ENCODE measurements at regions not wholly inside any gene's neighbourhood (a gene's known extent, or its start where the extent isn't known, plus 50 kb on each side); places are given as distances from the start of the nearest gene placed in this dataset.
A peak's percentile ranks its signal among the peaks of the same experiment; 100 is the strongest.

GRCh38 chr2:7593360-7593759 is 676.1 kb downstream of the RNF144A start:
- TF ChIP-seq CTCF (IDR thresholded peaks at IDR 0.05; ENCODE audit: partially characterized antibody, unreplicated experiment), result no peak
- H3K4me1 Mint-ChIP-seq (ENCODE audit: low read depth, unreplicated experiment), result peaks cover 14% of the 10 kb centered on the region
- no peak for DNase-seq
- H3K27me3 Mint-ChIP-seq (ENCODE audit: unreplicated experiment), result no peaks in the 10 kb centered on the region
- H3K4me3 Mint-ChIP-seq (ENCODE audit: unreplicated experiment), result no peak overlapping the region
- H3K9me3 Mint-ChIP-seq (ENCODE audit: unreplicated experiment), result no peaks in the 10 kb centered on the region
- H3K27ac Mint-ChIP-seq (ENCODE audit: unreplicated experiment), result no peak overlapping the region
- H3K36me3 Mint-ChIP-seq (ENCODE audit: unreplicated experiment), result no peaks in the 10 kb centered on the region

- H3K4me3 Mint-ChIP-seq (ENCODE audit: unreplicated experiment), result no peak overlapping the region
- DNase-seq, result no peak
- H3K36me3 Mint-ChIP-seq (ENCODE audit: unreplicated experiment), result no peaks in the 10 kb centered on the region
- peaks cover 14% of the 10 kb centered on the region for H3K4me1 Mint-ChIP-seq (ENCODE audit: low read depth, unreplicated experiment)
- TF ChIP-seq CTCF (IDR thresholded peaks at IDR 0.05; ENCODE audit: partially characterized antibody, unreplicated experiment), result no peak
- H3K27me3 Mint-ChIP-seq (ENCODE audit: unreplicated experiment), result no peaks in the 10 kb centered on the region
- H3K27ac Mint-ChIP-seq (ENCODE audit: unreplicated experiment), result peak overlapping the region; percentile 10
- no peaks in the 10 kb centered on the region for H3K9me3 Mint-ChIP-seq (ENCODE audit: unreplicated experiment)
Observed at GRCh38 chr2:7594211-7594610, 677.0 kb downstream of the RNF144A start.

GRCh38 chr2:7595206-7595605 is 678.0 kb downstream of the RNF144A start:
- Mint-ChIP-seq H3K4me1 (ENCODE audit: low read depth, unreplicated experiment) (peaks cover 14% of the 10 kb centered on the region), H3K9me3 (ENCODE audit: unreplicated experiment) (peaks cover under 1% of the 10 kb centered on the region), H3K27ac (ENCODE audit: unreplicated experiment) (peak overlapping the region; percentile 15), H3K27me3 (ENCODE audit: unreplicated experiment) (no peaks in the 10 kb centered on the region), H3K36me3 (ENCODE audit: unreplicated experiment) (no peaks in the 10 kb centered on the region), H3K4me3 (ENCODE audit: unreplicated experiment) (no peak overlapping the region)
- no peak for TF ChIP-seq CTCF (IDR thresholded peaks at IDR 0.05; ENCODE audit: partially characterized antibody, unreplicated experiment)
- DNase-seq, result no peak

GRCh38 chr2:7598402-7598801 is 681.2 kb downstream of the RNF144A start:
- peaks cover 14% of the 10 kb centered on the region for H3K4me1 Mint-ChIP-seq (ENCODE audit: low read depth, unreplicated experiment)
- no peaks in the 10 kb centered on the region for H3K36me3 Mint-ChIP-seq (ENCODE audit: unreplicated experiment)
- no peaks in the 10 kb centered on the region for H3K27me3 Mint-ChIP-seq (ENCODE audit: unreplicated experiment)
- no peak for TF ChIP-seq CTCF (IDR thresholded peaks at IDR 0.05; ENCODE audit: partially characterized antibody, unreplicated experiment)
- H3K4me3 Mint-ChIP-seq (ENCODE audit: unreplicated experiment), result no peak overlapping the region
- H3K27ac Mint-ChIP-seq (ENCODE audit: unreplicated experiment), result no peak overlapping the region
- DNase-seq, result no peak
- H3K9me3 Mint-ChIP-seq (ENCODE audit: unreplicated experiment), result peaks cover 1% of the 10 kb centered on the region

- DNase-seq, result no peak
- no peak for TF ChIP-seq CTCF (IDR thresholded peaks at IDR 0.05; ENCODE audit: partially characterized antibody, unreplicated experiment)
- H3K4me1 Mint-ChIP-seq (ENCODE audit: low read depth, unreplicated experiment), result peaks cover 9% of the 10 kb centered on the region
- H3K27me3 Mint-ChIP-seq (ENCODE audit: unreplicated experiment), result no peaks in the 10 kb centered on the region
- H3K27ac Mint-ChIP-seq (ENCODE audit: unreplicated experiment), result no peak overlapping the region
- no peak overlapping the region for H3K4me3 Mint-ChIP-seq (ENCODE audit: unreplicated experiment)
- peaks cover 1% of the 10 kb centered on the region for H3K9me3 Mint-ChIP-seq (ENCODE audit: unreplicated experiment)
- H3K36me3 Mint-ChIP-seq (ENCODE audit: unreplicated experiment), result no peaks in the 10 kb centered on the region
Observed at GRCh38 chr2:7599462-7600258, 682.4 kb downstream of the RNF144A start.
